ENCODE measurements at regions not wholly inside any gene's neighbourhood (a gene's known extent, or its start where the extent isn't known, plus 50 kb on each side); places are given as distances from the start of the nearest gene placed in this dataset.
"Not testable (repeated sequence)": the region's sequence is repeated elsewhere in the genome, so short reads cannot be mapped to it uniquely, and the experiment has no call there.

- Histone ChIP-seq H3K4me3 (no peak overlapping the region), H3K27me3 (no peaks in the 10 kb centered on the region), H3K27ac (no peak overlapping the region), H3K36me3 (no peaks in the 10 kb centered on the region), H3K9me3 (no peaks in the 10 kb centered on the region), H3K4me1 (no peaks in the 10 kb centered on the region)
- ATAC-seq, result no peak
- DNase-seq, result no peak
- TF ChIP-seq POLR2A (IDR thresholded peaks at IDR 0.05), result no peak
- TF ChIP-seq CTCF (IDR thresholded peaks at IDR 0.05 in 4 of 5, conservative IDR thresholded peaks at IDR 0.05 in 1 of 5), result no peak
- in situ Hi-C loops (cut with MboI; ENCODE audit: low sequenced_read_pairs in 4 of 4), result no loop called here
- intact Hi-C loops (cut with DNase I; ENCODE audit: low total_unique reads), result no loop called here
Observed at GRCh38 chr5:125085797-125086505, 339.5 kb upstream of the ZNF608 start.

- in situ Hi-C loops (cut with MboI; ENCODE audit: low sequenced_read_pairs in 4 of 4) (no loop called here), intact Hi-C loops (cut with DNase I; ENCODE audit: low total_unique reads) (no loop called here)
- no peak overlapping the region for H3K4me3 ChIP-seq
- DNase-seq, result no peak
- ATAC-seq, result no peak
- H3K9me3 ChIP-seq, result no peaks in the 10 kb centered on the region
- H3K36me3 ChIP-seq, result no peaks in the 10 kb centered on the region
- TF ChIP-seq POLR2A (IDR thresholded peaks at IDR 0.05) (no peak), CTCF (IDR thresholded peaks at IDR 0.05 in 4 of 5, conservative IDR thresholded peaks at IDR 0.05 in 1 of 5) (no peak)
- H3K27ac ChIP-seq, result no peak overlapping the region
- no peaks in the 10 kb centered on the region for H3K27me3 ChIP-seq
- no peaks in the 10 kb centered on the region for H3K4me1 ChIP-seq
Observed at GRCh38 chr5:125088522-125089105, 342.2 kb upstream of the ZNF608 start.

- H3K27ac ChIP-seq; ATAC-seq; H3K4me1 ChIP-seq; H3K9me3 ChIP-seq; H3K36me3 ChIP-seq; in situ Hi-C loops (cut with MboI; ENCODE audit: low sequenced_read_pairs in 4 of 4); DNase-seq; H3K27me3 ChIP-seq; intact Hi-C loops (cut with DNase I; ENCODE audit: low total_unique reads); H3K4me3 ChIP-seq: not testable (repeated sequence)
Observed at GRCh38 chr5:125092138-125092537, 345.7 kb upstream of the ZNF608 start.

GRCh38 chr5:125093776-125094175 is 347.3 kb upstream of the ZNF608 start:
- Histone ChIP-seq H3K36me3 (no peaks in the 10 kb centered on the region), H3K9me3 (no peaks in the 10 kb centered on the region), H3K27ac (no peak overlapping the region), H3K4me1 (no peaks in the 10 kb centered on the region), H3K4me3 (no peak overlapping the region), H3K27me3 (no peaks in the 10 kb centered on the region)
- DNase-seq (no peak), ATAC-seq (no peak)
- in situ Hi-C loops (cut with MboI; ENCODE audit: low sequenced_read_pairs in 4 of 4) (no loop called here), intact Hi-C loops (cut with DNase I; ENCODE audit: low total_unique reads) (no loop called here)
- no peak for TF ChIP-seq CTCF (IDR thresholded peaks at IDR 0.05 in 4 of 5, conservative IDR thresholded peaks at IDR 0.05 in 1 of 5)
- no peak for TF ChIP-seq POLR2A (IDR thresholded peaks at IDR 0.05)

- Histone ChIP-seq H3K4me1 (no peaks in the 10 kb centered on the region), H3K27me3 (no peaks in the 10 kb centered on the region), H3K9me3 (no peaks in the 10 kb centered on the region), H3K4me3 (no peak overlapping the region), H3K36me3 (no peaks in the 10 kb centered on the region), H3K27ac (no peak overlapping the region)
- ATAC-seq, result no peak
- intact Hi-C loops (cut with DNase I; ENCODE audit: low total_unique reads) (no loop called here), in situ Hi-C loops (cut with MboI; ENCODE audit: low sequenced_read_pairs in 4 of 4) (no loop called here)
- no peak for TF ChIP-seq POLR2A (IDR thresholded peaks at IDR 0.05)
- TF ChIP-seq CTCF (IDR thresholded peaks at IDR 0.05 in 4 of 5, conservative IDR thresholded peaks at IDR 0.05 in 1 of 5), result no peak
- no peak for DNase-seq
Observed at GRCh38 chr5:125100342-125100741, 353.9 kb upstream of the ZNF608 start.

Measured in gastrocnemius medialis (tissue), 4 donors.